ENCODE measurements at regions not wholly inside any gene's neighbourhood (a gene's known extent, or its start where the extent isn't known, plus 50 kb on each side); places are given as distances from the start of the nearest gene placed in this dataset.
"Not testable (repeated sequence)": the region's sequence is repeated elsewhere in the genome, so short reads cannot be mapped to it uniquely, and the experiment has no call there.

DNA sequence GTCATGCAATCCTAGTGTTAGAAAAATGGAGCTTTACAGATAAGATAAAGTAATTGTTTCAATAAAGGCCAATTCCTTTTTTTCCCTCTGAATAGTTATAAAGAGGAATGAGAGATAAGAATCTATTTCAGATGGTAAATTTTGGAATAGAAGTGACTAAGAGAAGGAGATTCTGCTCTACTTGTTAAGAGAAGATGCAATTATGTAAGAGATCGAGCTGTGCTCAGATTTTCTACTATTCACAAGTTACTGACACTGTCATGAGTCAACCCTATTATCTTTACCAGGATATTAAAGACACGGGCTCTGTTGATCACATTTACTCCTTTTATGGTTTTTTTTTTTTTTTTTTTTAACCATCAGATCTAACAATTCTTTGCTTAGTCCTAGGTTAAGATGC lies 511.3 kb downstream of the ARL4A start:
- DNase-seq (ENCODE audit: low spot score): no peak

- DNase-seq (ENCODE audit: low spot score): no peak
Observed at GRCh38 chr7:13201628-13202027, 514.2 kb downstream of the ARL4A start.

GRCh38 chr7:13217768-13218167 lies 530.3 kb downstream of the ARL4A start:
- no peak for DNase-seq (ENCODE audit: low spot score)

GRCh38 chr7:13225068-13225467 lies 537.6 kb downstream of the ARL4A start:
- no peak for DNase-seq (ENCODE audit: low spot score)

- DNase-seq (ENCODE audit: low spot score): no peak
Observed at GRCh38 chr7:13226385-13226784, 539.0 kb downstream of the ARL4A start.

DNA sequence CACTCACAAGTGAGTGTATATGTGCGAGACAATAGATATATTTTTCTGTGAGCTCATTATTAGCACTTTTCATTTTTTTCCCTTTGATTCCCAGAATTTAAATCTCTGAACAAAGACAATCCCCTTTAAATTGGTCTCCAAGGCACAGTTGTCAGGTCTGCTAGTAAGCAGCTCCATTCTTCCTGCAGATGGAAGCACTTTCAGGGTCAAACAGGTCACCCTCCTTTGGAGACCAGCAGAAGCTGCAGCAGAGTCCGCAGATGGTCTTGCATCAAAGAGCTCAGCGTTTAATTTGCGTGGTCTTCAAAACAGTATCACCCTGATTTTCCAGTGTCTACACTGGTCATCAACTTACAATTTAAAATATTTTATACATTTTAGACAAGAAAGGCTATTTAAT lies 543.8 kb downstream of the ARL4A start:
- no peak for DNase-seq (ENCODE audit: low spot score)

DNA sequence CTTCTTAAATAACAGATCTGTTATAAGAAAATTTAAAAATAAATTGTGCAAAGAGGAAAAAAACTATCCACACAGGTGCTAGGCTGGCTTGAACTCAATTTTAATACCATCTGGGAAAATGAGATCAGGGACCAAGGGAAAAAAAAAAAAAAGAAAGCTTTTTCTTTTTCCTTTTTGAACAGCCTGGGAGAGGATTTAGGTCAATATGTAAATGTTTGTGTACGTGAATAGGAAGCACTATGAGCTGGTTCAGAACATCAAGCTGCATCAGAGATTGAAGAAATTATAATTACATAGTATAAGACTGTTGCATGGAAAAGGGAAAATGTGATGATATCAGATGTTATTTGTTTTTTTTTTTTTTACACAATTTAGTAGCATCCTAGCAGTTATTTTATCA lies 548.0 kb downstream of the ARL4A start:
- DNase-seq (ENCODE audit: low spot score): no peak

DNA sequence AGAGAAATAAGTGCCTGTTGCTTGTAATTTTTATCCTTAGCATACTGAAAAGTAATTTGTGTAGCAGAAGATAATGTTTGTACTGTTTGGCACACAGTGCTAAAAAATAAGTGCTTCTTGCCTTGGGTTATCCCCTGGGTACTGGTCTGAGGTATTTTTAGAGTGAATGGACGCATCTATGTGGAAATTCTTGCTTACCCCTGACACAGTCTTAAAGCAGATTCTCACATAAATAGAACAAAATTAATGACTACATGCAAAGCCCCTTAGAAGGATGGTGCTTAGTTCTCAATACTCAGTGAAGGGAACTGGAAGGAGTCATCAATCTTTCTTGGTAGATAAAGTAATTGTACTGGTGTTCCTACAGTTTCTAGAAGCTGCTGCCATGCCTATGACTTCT lies 548.6 kb downstream of the ARL4A start:
- no peak for DNase-seq (ENCODE audit: low spot score)

DNA sequence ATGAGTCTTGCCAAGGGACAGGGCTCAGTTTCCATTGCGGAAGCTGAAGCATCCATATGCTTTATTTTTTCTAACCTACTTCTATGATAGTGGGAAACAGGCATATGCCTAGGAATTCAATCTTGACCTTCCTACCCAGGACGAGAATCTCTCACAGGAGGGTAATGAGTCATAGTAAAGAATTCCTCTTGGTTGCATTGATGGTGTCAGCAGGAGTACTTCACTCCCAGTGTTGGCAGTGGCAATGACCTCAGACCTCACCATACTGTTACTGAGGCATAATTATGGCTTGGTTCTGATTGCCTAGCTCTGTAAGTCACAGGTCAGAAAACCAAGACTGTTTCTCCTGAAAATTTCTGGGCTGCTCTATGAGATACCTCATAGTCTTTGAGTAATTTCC lies 552.9 kb downstream of the ARL4A start:
- DNase-seq (ENCODE audit: low spot score): peak; percentile 9

GRCh38 chr7:13241416-13241815 lies 554.0 kb downstream of the ARL4A start:
- DNase-seq (ENCODE audit: low spot score): no peak

GRCh38 chr7:13257661-13258060 lies 570.2 kb downstream of the ARL4A start:
- DNase-seq (ENCODE audit: low spot score): no peak

- no peak for DNase-seq (ENCODE audit: low spot score)
Observed at GRCh38 chr7:13258386-13258785, 571.0 kb downstream of the ARL4A start.

- DNase-seq (ENCODE audit: low spot score): no peak
Observed at GRCh38 chr7:13259930-13260329, 572.5 kb downstream of the ARL4A start.

GRCh38 chr7:13262929-13263530 lies 575.6 kb downstream of the ARL4A start:
- DNase-seq (ENCODE audit: low spot score): peak; percentile 64

GRCh38 chr7:13265271-13265670 lies 577.8 kb downstream of the ARL4A start:
- no peak for DNase-seq (ENCODE audit: low spot score)

DNA sequence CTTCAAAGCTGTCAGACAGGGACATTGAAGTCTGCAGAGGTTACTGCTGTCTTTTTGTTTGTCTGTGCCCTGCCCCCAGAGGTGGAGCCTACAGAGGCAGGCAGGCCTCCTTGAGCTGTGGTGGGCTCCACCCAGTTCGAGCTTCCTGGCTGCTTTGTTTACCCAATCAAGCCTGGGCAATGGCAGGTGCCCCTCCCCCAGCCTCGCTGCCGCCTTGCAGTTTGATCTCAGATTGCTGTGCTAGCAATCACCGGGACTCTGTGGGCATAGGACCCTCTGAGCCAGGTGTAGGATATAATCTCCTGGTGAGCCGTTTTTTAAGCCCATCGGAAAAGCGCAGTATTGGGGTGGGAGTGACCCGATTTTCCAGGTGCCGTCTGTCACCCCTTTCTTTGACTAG lies 586.8 kb downstream of the ARL4A start:
- DNase-seq (ENCODE audit: low spot score): not testable (repeated sequence)

DNA sequence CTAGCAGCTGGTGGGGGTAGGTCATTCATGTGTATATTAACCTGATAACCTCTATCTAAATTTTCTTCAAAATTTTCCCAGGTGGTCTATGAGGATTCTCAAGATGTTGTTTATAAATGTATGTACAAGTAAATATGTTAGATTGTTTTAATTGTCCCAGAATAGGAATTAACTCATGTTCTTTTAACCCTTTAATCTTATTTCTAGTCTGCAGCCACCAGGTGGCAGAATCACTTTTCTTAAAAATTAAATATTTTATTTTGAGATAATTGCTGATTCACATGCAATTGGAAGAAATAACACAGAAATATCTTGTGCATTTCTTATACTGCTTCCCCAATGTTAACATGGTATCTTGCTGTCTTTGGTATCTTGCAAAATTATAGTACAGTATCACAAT lies 589.5 kb downstream of the ARL4A start:
- no peak for DNase-seq (ENCODE audit: low spot score)

DNA sequence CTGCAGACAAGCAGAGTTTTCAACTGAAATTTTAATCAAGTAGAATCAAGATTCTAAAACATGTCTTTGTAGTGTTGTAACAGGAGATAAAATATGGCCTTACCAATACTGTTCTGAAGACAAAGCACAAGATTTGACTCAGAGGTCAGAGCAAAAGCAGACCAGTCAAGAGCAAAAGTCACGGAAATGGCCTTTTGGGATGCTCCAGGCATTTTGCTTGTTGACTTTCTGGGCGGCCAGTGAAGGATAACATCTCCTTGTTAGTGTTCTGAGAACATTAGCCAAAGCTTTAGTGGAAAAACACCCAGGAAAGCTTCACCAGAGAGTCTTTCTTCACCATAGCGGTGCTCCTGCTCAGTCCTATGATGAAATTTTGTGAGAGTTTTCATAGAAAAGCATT lies 590.6 kb downstream of the ARL4A start:
- DNase-seq (ENCODE audit: low spot score): no peak

- DNase-seq (ENCODE audit: low spot score): peak; percentile 55
Observed at GRCh38 chr7:13279854-13280435, 592.5 kb downstream of the ARL4A start.

GRCh38 chr7:13282377-13282980 lies 595.0 kb downstream of the ARL4A start:
- DNase-seq (ENCODE audit: low spot score): peak; percentile 61

DNA sequence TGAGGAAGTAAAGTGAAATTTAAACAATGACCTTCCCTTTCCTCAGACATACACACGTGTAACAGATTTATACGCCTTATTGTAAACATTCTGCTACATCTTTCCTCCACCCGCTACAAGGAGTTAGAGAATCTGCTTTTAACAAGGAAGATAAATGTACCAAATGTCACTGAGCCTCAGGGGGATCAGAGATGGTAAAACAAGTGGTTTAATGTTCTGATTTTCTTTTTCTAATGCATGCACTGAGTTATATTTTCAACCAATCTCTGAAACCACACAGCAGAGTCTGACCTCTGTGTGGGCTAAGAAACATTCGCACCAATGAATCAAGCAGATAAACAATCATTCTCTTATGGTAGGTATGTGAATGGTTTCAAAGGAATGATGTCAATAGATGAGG lies 599.5 kb downstream of the ARL4A start:
- DNase-seq (ENCODE audit: low spot score): no peak

DNA sequence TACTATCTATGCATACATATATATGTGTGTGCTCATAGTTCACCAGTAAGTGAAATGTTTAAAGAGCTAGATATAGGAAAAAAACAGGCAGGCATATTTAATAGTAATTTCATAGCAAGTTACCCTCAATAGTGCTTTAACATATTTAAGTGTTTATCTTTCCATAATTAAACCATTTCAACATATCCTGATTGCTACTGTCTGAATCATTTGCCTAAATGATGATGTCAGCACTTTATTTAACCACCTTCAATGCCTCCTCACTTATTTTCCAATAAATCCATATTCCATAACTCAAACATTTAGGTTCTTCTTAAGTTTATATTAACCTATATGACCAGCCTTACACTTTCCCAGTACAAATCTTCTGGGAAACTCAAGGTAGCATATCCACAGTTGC lies 601.1 kb downstream of the ARL4A start:
- DNase-seq (ENCODE audit: low spot score): no peak

GRCh38 chr7:13290975-13291374 lies 603.5 kb downstream of the ARL4A start:
- no peak for DNase-seq (ENCODE audit: low spot score)
